HEK293 (cell line): ENCODE measurements at regions not wholly inside any gene's neighbourhood (a gene's known extent, or its start where the extent isn't known, plus 50 kb on each side); places are given as distances from the start of the nearest gene placed in this dataset.

Source experiments
- BCL11B ChIP-seq: fragments of 450-650 bp; formaldehyde crosslinking; IDR thresholded peaks from 2 replicates; pipeline ENCODE4 v1.5.1; 2016; ENCODE audit warnings: low read depth, missing biosample characterization, missing genetic modification characterization
- CTCF ChIP-seq: fragments of 450-650 bp; formaldehyde crosslinking; IDR thresholded peaks from 2 replicates; pipeline ENCODE4 v1.5.1; 2016; ENCODE audit warnings: missing biosample characterization, missing genetic modification characterization
- GLI4 ChIP-seq: fragments of 450-650 bp; formaldehyde crosslinking; IDR thresholded peaks from 2 replicates; pipeline ENCODE4 v1.5.1; 2016; ENCODE audit warnings: missing biosample characterization, missing genetic modification characterization
- HOXA7 ChIP-seq: sonication (generic); formaldehyde crosslinking; IDR thresholded peaks from 2 replicates; pipeline ENCODE4 v1.8.1; 2022; ENCODE audit warnings: missing genetic modification reagents, borderline replicate concordance
- MZF1 ChIP-seq: fragments of 450-650 bp; formaldehyde crosslinking; IDR thresholded peaks from 2 replicates; pipeline ENCODE4 v1.5.1; 2017; ENCODE audit warnings: missing biosample characterization, missing genetic modification characterization, borderline replicate concordance
- PRDM10 ChIP-seq: fragments of 450-650 bp; formaldehyde crosslinking; IDR thresholded peaks from 2 replicates; pipeline ENCODE4 v1.5.1; 2016; ENCODE audit warnings: missing biosample characterization, missing genetic modification characterization
- TCF7L2 ChIP-seq: IDR thresholded peaks from 2 replicates; pipeline ENCODE4 v1.6.1; 2011; ENCODE audit warnings: low read depth, mild to moderate bottlenecking, inconsistent platforms, low read length, moderate library complexity, borderline replicate concordance
- ZNF10 ChIP-seq: fragments of 450-650 bp; formaldehyde crosslinking; IDR thresholded peaks from 2 replicates; pipeline ENCODE4 v1.5.1; 2017; ENCODE audit warnings: missing biosample characterization, missing genetic modification characterization
- ZNF16 ChIP-seq: fragments of 450-650 bp; formaldehyde crosslinking; IDR thresholded peaks from 2 replicates; pipeline ENCODE4 v1.5.1; 2016; ENCODE audit warnings: low read depth, missing biosample characterization, missing genetic modification characterization
- ZNF335 ChIP-seq: fragments of 450-650 bp; formaldehyde crosslinking; conservative IDR thresholded peaks from 2 replicates; pipeline ENCODE4 v1.5.1; 2016; ENCODE audit warnings: missing biosample characterization, missing genetic modification characterization
- ZNF362 ChIP-seq: fragments of 450-650 bp; formaldehyde crosslinking; IDR thresholded peaks from 2 replicates; pipeline ENCODE4 v1.5.1; 2016; ENCODE audit warnings: missing biosample characterization, missing genetic modification characterization
- TF ChIP-seq, protein P1 (sequence below): fragments of 450-650 bp; formaldehyde crosslinking; IDR thresholded peaks from 2 replicates; pipeline ENCODE4 v1.5.1; 2016; ENCODE audit warnings: missing biosample characterization, missing genetic modification characterization
- TF ChIP-seq, protein P2 (sequence below): fragments of 450-650 bp; formaldehyde crosslinking; IDR thresholded peaks from 2 replicates; pipeline ENCODE4 v1.5.1; 2016; ENCODE audit warnings: missing biosample characterization, missing genetic modification characterization, low read depth

- TF ChIP-seq CTCF (tag by site-specific recombination) (no peak), PRDM10 (no peak), GLI4 (no peak), ZNF335 (tag by site-specific recombination) (no peak), HOXA7 (CRISPR knock-in tag) (no peak), MZF1 (tag by site-specific recombination) (no peak), BCL11B (tag by site-specific recombination) (no peak), ZNF362 (tag by site-specific recombination) (no peak), TCF7L2 (no peak), ZNF10 (no peak), ZNF16 (tag by site-specific recombination) (no peak)
- TF ChIP-seq, protein P1, sequence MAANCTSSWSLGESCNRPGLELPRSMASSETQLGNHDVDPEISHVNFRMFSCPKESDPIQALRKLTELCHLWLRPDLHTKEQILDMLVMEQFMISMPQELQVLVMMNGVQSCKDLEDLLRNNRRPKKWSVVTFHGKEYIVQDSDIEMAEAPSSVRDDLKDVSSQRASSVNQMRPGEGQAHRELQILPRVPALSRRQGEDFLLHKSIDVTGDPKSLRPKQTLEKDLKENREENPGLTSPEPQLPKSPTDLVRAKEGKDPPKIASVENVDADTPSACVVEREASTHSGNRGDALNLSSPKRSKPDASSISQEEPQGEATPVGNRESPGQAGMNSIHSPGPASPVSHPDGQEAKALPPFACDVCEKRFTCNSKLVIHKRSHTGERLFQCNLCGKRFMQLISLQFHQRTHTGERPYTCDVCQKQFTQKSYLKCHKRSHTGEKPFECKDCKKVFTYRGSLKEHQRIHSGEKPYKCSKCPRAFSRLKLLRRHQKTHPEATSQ: no peak
- TF ChIP-seq, protein P2, sequence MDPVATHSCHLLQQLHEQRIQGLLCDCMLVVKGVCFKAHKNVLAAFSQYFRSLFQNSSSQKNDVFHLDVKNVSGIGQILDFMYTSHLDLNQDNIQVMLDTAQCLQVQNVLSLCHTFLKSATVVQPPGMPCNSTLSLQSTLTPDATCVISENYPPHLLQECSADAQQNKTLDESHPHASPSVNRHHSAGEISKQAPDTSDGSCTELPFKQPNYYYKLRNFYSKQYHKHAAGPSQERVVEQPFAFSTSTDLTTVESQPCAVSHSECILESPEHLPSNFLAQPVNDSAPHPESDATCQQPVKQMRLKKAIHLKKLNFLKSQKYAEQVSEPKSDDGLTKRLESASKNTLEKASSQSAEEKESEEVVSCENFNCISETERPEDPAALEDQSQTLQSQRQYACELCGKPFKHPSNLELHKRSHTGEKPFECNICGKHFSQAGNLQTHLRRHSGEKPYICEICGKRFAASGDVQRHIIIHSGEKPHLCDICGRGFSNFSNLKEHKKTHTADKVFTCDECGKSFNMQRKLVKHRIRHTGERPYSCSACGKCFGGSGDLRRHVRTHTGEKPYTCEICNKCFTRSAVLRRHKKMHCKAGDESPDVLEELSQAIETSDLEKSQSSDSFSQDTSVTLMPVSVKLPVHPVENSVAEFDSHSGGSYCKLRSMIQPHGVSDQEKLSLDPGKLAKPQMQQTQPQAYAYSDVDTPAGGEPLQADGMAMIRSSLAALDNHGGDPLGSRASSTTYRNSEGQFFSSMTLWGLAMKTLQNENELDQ (tag by site-specific recombination): no peak
Observed at GRCh38 chr20:47876311-47877088, 91.2 kb upstream of the SULF2 start.
